ENCODE measurements at regions not wholly inside any gene's neighbourhood (a gene's known extent, or its start where the extent isn't known, plus 50 kb on each side); places are given as distances from the start of the nearest gene placed in this dataset.

- ChIA-PET CTCF (no interaction called here), POLR2A (no interaction called here)
- H3K4me3 ChIP-seq (ENCODE audit: low read length) = no peak overlapping the region
- ATAC-seq (ENCODE audit: poor library complexity) (no peak), DNase-seq (no peak)
- intact Hi-C loops (cut with DNase I, micrococcal nuclease) = no loop called here
- Mint-ChIP-seq H3K9me3 (peaks cover 26% of the 10 kb centered on the region), H3K27me3 (no peaks in the 10 kb centered on the region), H3K4me1 (ENCODE audit: low read depth) (no peaks in the 10 kb centered on the region), H3K27ac (no peak overlapping the region), H3K4me3 (no peak overlapping the region), H3K36me3 (ENCODE audit: low read depth) (peaks cover 44% of the 10 kb centered on the region)
- TF ChIP-seq, protein P1, sequence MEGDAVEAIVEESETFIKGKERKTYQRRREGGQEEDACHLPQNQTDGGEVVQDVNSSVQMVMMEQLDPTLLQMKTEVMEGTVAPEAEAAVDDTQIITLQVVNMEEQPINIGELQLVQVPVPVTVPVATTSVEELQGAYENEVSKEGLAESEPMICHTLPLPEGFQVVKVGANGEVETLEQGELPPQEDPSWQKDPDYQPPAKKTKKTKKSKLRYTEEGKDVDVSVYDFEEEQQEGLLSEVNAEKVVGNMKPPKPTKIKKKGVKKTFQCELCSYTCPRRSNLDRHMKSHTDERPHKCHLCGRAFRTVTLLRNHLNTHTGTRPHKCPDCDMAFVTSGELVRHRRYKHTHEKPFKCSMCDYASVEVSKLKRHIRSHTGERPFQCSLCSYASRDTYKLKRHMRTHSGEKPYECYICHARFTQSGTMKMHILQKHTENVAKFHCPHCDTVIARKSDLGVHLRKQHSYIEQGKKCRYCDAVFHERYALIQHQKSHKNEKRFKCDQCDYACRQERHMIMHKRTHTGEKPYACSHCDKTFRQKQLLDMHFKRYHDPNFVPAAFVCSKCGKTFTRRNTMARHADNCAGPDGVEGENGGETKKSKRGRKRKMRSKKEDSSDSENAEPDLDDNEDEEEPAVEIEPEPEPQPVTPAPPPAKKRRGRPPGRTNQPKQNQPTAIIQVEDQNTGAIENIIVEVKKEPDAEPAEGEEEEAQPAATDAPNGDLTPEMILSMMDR (IDR thresholded peaks at IDR 0.05) = no peak
- H3K36me3 ChIP-seq (ENCODE audit: insufficient read depth, low read length) = peaks cover 8% of the 10 kb centered on the region
- no peaks in the 10 kb centered on the region for H3K4me1 ChIP-seq (ENCODE audit: insufficient read depth, low read length)
- peaks cover 19 to 27% of the 10 kb centered on the region in 2 experiments for H3K9me3 ChIP-seq (ENCODE audit: control insufficient read depth in 1 of 2, insufficient read depth in 1 of 2, low read length in 2 of 2)
- no peak overlapping the region for H3K27ac ChIP-seq (ENCODE audit: low read depth in 1 of 2, low read length in 2 of 2)
- H3K27me3 ChIP-seq (ENCODE audit: control insufficient read depth in 1 of 2, insufficient read depth in 2 of 2, low read length in 2 of 2) = no peaks in the 10 kb centered on the region
Measured at GRCh38 chr4:123319639-123320038, 77.0 kb upstream of the SPRY1 start.

GRCh38 chr4:123323998-123324397 lies 72.6 kb upstream of the SPRY1 start:
- no peak for ATAC-seq (ENCODE audit: poor library complexity)
- H3K27me3 Mint-ChIP-seq = no peaks in the 10 kb centered on the region
- Histone ChIP-seq H3K9me3 (ENCODE audit: control insufficient read depth in 1 of 2, insufficient read depth in 1 of 2, low read length in 2 of 2) (peaks cover 12 to 33% of the 10 kb centered on the region in 2 experiments), H3K4me3 (ENCODE audit: low read length) (no peak overlapping the region), H3K27ac (ENCODE audit: low read depth in 1 of 2, low read length in 2 of 2) (no peak overlapping the region), H3K4me1 (ENCODE audit: insufficient read depth, low read length) (no peaks in the 10 kb centered on the region), H3K36me3 (ENCODE audit: insufficient read depth, low read length) (no peaks in the 10 kb centered on the region), H3K27me3 (ENCODE audit: control insufficient read depth in 1 of 2, insufficient read depth in 2 of 2, low read length in 2 of 2) (no peaks in the 10 kb centered on the region)
- H3K4me3 Mint-ChIP-seq = no peak overlapping the region
- H3K9me3 Mint-ChIP-seq = peaks cover 34% of the 10 kb centered on the region
- TF ChIP-seq, protein P1 (IDR thresholded peaks at IDR 0.05) = no peak
- H3K27ac Mint-ChIP-seq = no peak overlapping the region
- intact Hi-C loops (cut with DNase I, micrococcal nuclease) = no loop called here
- H3K36me3 Mint-ChIP-seq (ENCODE audit: low read depth) = peaks cover 8% of the 10 kb centered on the region
- no peak for DNase-seq
- ChIA-PET POLR2A (no interaction called here), CTCF (no interaction called here)
- no peaks in the 10 kb centered on the region for H3K4me1 Mint-ChIP-seq (ENCODE audit: low read depth)

DNA sequence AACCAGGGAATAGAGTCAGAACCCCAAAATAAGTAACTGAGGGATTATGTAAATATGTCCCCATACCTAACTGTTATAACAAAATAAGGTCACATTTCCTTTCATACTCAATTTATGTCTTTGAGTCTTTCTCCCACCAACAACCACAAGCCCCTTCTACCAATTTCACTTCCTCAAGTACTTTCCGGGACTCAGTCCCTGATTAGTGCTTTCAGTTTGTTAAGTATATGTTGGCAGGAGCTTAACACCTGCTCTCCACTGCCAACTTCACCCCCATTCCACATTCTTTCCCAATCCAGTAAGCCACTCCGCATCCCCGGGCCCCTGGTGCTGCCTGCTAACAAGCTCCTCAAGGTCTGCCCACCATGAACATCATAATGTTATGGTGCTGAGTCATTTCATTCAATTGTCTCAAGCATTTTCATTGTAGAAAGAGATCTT lies 71.3 kb upstream of the SPRY1 start:
- Histone ChIP-seq H3K36me3 (ENCODE audit: insufficient read depth, low read length) (no peaks in the 10 kb centered on the region), H3K4me1 (ENCODE audit: insufficient read depth, low read length) (no peaks in the 10 kb centered on the region), H3K27ac (ENCODE audit: low read depth in 1 of 2, low read length in 2 of 2) (no peak overlapping the region), H3K27me3 (ENCODE audit: control insufficient read depth in 1 of 2, insufficient read depth in 2 of 2, low read length in 2 of 2) (no peaks in the 10 kb centered on the region), H3K9me3 (ENCODE audit: control insufficient read depth in 1 of 2, insufficient read depth in 1 of 2, low read length in 2 of 2) (peaks cover 12 to 33% of the 10 kb centered on the region in 2 experiments), H3K4me3 (ENCODE audit: low read length) (no peak overlapping the region)
- no peak overlapping the region for H3K27ac Mint-ChIP-seq
- intact Hi-C loops (cut with DNase I, micrococcal nuclease) = no loop called here
- peaks cover 8% of the 10 kb centered on the region for H3K36me3 Mint-ChIP-seq (ENCODE audit: low read depth)
- no peak for ATAC-seq (ENCODE audit: poor library complexity)
- DNase-seq = no peak
- no peak overlapping the region for H3K4me3 Mint-ChIP-seq
- no peaks in the 10 kb centered on the region for H3K27me3 Mint-ChIP-seq
- H3K9me3 Mint-ChIP-seq = peaks cover 33% of the 10 kb centered on the region
- CTCF ChIA-PET = no interaction called here
- TF ChIP-seq, protein P1 (IDR thresholded peaks at IDR 0.05) = no peak
- POLR2A ChIA-PET = no interaction called here
- H3K4me1 Mint-ChIP-seq (ENCODE audit: low read depth) = no peaks in the 10 kb centered on the region
